K562 (cell line): ENCODE measurements at regions not wholly inside any gene's neighbourhood (a gene's known extent, or its start where the extent isn't known, plus 50 kb on each side); places are given as distances from the start of the nearest gene placed in this dataset.

Experiments used
- ATAC-seq: fragments of 200-7000 bp; cut with Tn5 transposase; 3 replicates; pipeline ENCODE4 v1.9.1; 2020; ENCODE audit warnings: moderate library complexity
- BruUV-seq: library from RNA; stranded (reverse); fragments of 400-500 nt; replicated peaks from 2 replicates; lab custom pipeline; 2021; lab: Mats Ljungman, UMichigan
- CTCF ChIA-PET: fragments of 300-600 bp; formaldehyde crosslinking; extraction: SDS; loops from one replicate; lab custom pipeline; 2021; ENCODE audit warnings: low intra/inter-chr PET ratio; lab: Yijun Ruan, JAX
- POLR2A ChIA-PET: fragments of 300-600, 350-650 bp; sonication (Branson Sonifier 250); formaldehyde crosslinking; extraction: SDS; loops from one replicate; lab custom pipeline; 2021; ENCODE audit warnings: antibody characterized with exemption, inconsistent platforms; lab: Yijun Ruan, JAX
- DNase-seq, 4 experiments: peaks; one replicate each; pipeline versions ENCODE4 v3.0.0 to v3.0.0-alpha.2; 2011 to 2018; ENCODE audit warnings: low spot score in 3 of 4, mixed read lengths in 3 of 4; ENCODE audit errors: extremely low read depth in 1 of 4
- FAIRE-seq: peaks from 2 replicates; lab custom pipeline; 2011; peaks lifted over from hg19 to GRCh38; lab: Jason Lieb, UNC
- H2AFZ ChIP-seq: 2 replicates; pipeline ENCODE4 v1.6.0; 2011; ENCODE audit warnings: low read depth, low read length, control low read depth, inconsistent platforms
- H3K27ac ChIP-seq: fragments of 200-600 bp; 3 replicates; pipeline ENCODE4 v1.8.0; 2011; ENCODE audit warnings: low read depth, mild to moderate bottlenecking, control low read depth, inconsistent platforms, low read length, moderate library complexity, mixed read lengths; ENCODE audit errors: extremely low read depth
- H3K27me3 ChIP-seq, 2 experiments: fragments of 300-600 bp in 1 of 2; 2 replicates in 1 of 2; 3 replicates in 1 of 2; pipeline versions ENCODE4 v1.6.0 to v1.8.0; 2011; ENCODE audit warnings: inconsistent platforms in 2 of 2, low read length in 2 of 2, mild to moderate bottlenecking in 1 of 2, mixed read lengths in 1 of 2, moderate library complexity in 1 of 2; ENCODE audit not compliant: control insufficient read depth in 2 of 2, insufficient read depth in 2 of 2
- H3K36me3 ChIP-seq: fragments of 300-600 bp; 3 replicates; pipeline ENCODE4 v1.8.0; 2011; ENCODE audit warnings: mild to moderate bottlenecking, low read length, inconsistent platforms; ENCODE audit not compliant: control insufficient read depth, insufficient read depth
- H3K4me1 ChIP-seq, 2 experiments: fragments of 200-600 bp in 1 of 2; replicated peaks in 1 of 2; 2 replicates in 1 of 2; 3 replicates in 1 of 2; pipeline versions ENCODE4 v1.5.1 to v1.8.0; 2011; ENCODE audit warnings: inconsistent platforms in 2 of 2, low read length in 2 of 2, mild to moderate bottlenecking in 1 of 2, mixed read lengths in 1 of 2, moderate library complexity in 1 of 2; ENCODE audit not compliant: control insufficient read depth in 2 of 2, insufficient read depth in 2 of 2
- H3K4me2 ChIP-seq: 2 replicates; pipeline ENCODE4 v1.6.1; 2011; ENCODE audit warnings: low read length, control low read depth, inconsistent platforms, mixed read lengths; ENCODE audit not compliant: insufficient read depth
- H3K4me3 ChIP-seq: fragments of 200-600 bp; sonication (generic), shearing (Covaris generic); 2 replicates; pipeline ENCODE4 v1.5.1; 2016; ENCODE audit warnings: control low read depth, inconsistent platforms
- H3K79me2 ChIP-seq: fragments of 200-600 bp; 3 replicates; pipeline ENCODE4 v1.8.0; 2011; ENCODE audit warnings: low read length, inconsistent platforms; ENCODE audit not compliant: control insufficient read depth, insufficient read depth
- H3K9ac ChIP-seq, 2 experiments: 2 replicates each; pipeline versions ENCODE4 v1.6.0 to v1.6.1; 2011; ENCODE audit warnings: low read depth in 2 of 2, low read length in 2 of 2, control low read depth in 1 of 2, inconsistent platforms in 1 of 2, mild to moderate bottlenecking in 1 of 2, mixed read lengths in 1 of 2; ENCODE audit not compliant: insufficient read depth in 1 of 2
- H3K9me1 ChIP-seq: one replicate; pipeline ENCODE4 v1.6.0; 2011; ENCODE audit warnings: inconsistent platforms, mild to moderate bottlenecking, low read length, moderate library complexity; ENCODE audit not compliant: control insufficient read depth, insufficient read depth
- H3K9me3 ChIP-seq: replicated peaks from 2 replicates; pipeline ENCODE4 v1.5.1; 2011; ENCODE audit warnings: low read depth, low read length, inconsistent platforms; ENCODE audit not compliant: control insufficient read depth, insufficient read depth
- H4K20me1 ChIP-seq: replicated peaks from 2 replicates; pipeline ENCODE4 v1.6.1; 2011; ENCODE audit warnings: low read length, inconsistent platforms, mixed read lengths; ENCODE audit not compliant: control insufficient read depth, insufficient read depth
- ELF1 ChIP-seq: fragments of 200-800 bp; sonication (Bioruptor generic); IDR thresholded peaks from 2 replicates; pipeline ENCODE4 v1.6.1; 2016; ENCODE audit warnings: missing genetic modification characterization, missing compliant biosample characterization
- EP400 ChIP-seq: fragments of 450-650 bp; IDR thresholded peaks from 2 replicates; pipeline ENCODE4 v1.6.1; 2017; ENCODE audit warnings: antibody characterized with exemption, mild to moderate bottlenecking, moderate library complexity
- ILF3 ChIP-seq: fragments of 450-650 bp; IDR thresholded peaks from 2 replicates; pipeline ENCODE4 v1.6.1; 2018; ENCODE audit warnings: antibody characterized with exemption, mild to moderate bottlenecking, moderate library complexity, borderline replicate concordance
- NCOA1 ChIP-seq: fragments of 450-650 bp; IDR thresholded peaks from 2 replicates; pipeline ENCODE4 v1.6.1; 2016; ENCODE audit warnings: low read depth
- NR3C1 ChIP-seq: sonication (generic); formaldehyde crosslinking; IDR thresholded peaks from 2 replicates; pipeline ENCODE4 v1.8.1; 2022; ENCODE audit warnings: missing genetic modification reagents
- RBM22 ChIP-seq: fragments of 200-400 bp; formaldehyde crosslinking; IDR thresholded peaks from 2 replicates; pipeline ENCODE4 v1.6.1; 2018; ENCODE audit warnings: low read length, low read depth; ENCODE audit not compliant: poor library complexity, severe bottlenecking
- SIX5 ChIP-seq, 2 experiments: IDR thresholded peaks; 2 replicates each; pipeline ENCODE4 v1.6.1; 2011; ENCODE audit warnings: low read length in 2 of 2, borderline replicate concordance in 1 of 2, low read depth in 1 of 2, mild to moderate bottlenecking in 1 of 2, moderate library complexity in 1 of 2; ENCODE audit not compliant: insufficient read depth in 1 of 2
- SMAD2 ChIP-seq: fragments of 150-350 bp; IDR thresholded peaks from 2 replicates; pipeline ENCODE4 v1.6.1; 2014; ENCODE audit warnings: low read depth, mild to moderate bottlenecking, low read length
- SP1 ChIP-seq: sonication (generic); formaldehyde crosslinking; IDR thresholded peaks from 2 replicates; pipeline ENCODE4 v1.8.1; 2022; ENCODE audit warnings: mild to moderate bottlenecking, missing genetic modification reagents
- SP2 ChIP-seq: IDR thresholded peaks from 2 replicates; pipeline ENCODE4 v1.6.1; 2011; ENCODE audit warnings: mild to moderate bottlenecking, low read depth, low read length, moderate library complexity; ENCODE audit not compliant: poor library complexity, severe bottlenecking; ENCODE audit errors: extremely low read depth
- ZNF3 ChIP-seq: fragments of 250-450 bp; sonication (Bioruptor Pico); IDR thresholded peaks from 2 replicates; pipeline ENCODE4 v1.5.0; 2021; ENCODE audit warnings: mild to moderate bottlenecking, moderate library complexity
- WGBS: fragments of 100-300 bp; shearing (Covaris generic); methylation state at CpG from one replicate; pipeline ENCODE4 v1.1.6; 2016; ENCODE audit warnings: low coverage, mixed read lengths; ENCODE audit not compliant: insufficient coverage; ENCODE audit errors: missing lambda C conversion rate; 5-methylcytosine and 5-hydroxymethylcytosine counted together
- in situ Hi-C: fragments of 300-500 bp; cut with MboI; formaldehyde crosslinking; loops from 4 replicates; pipeline ENCODE4 v1.15.0; 2018; ENCODE audit warnings: inconsistent platforms, mixed read lengths
- intact Hi-C: fragments of 100-400 bp; cut with micrococcal nuclease; formaldehyde crosslinking; loops from 2 replicates; pipeline ENCODE4 v1.14.2; 2022
- TF ChIP-seq, protein P1 (sequence below): sonication (generic); formaldehyde crosslinking; IDR thresholded peaks from 2 replicates; pipeline ENCODE4 v1.8.0; 2022; ENCODE audit warnings: mild to moderate bottlenecking, missing genetic modification reagents
- TF ChIP-seq, protein P2 (sequence below): sonication (generic); formaldehyde crosslinking; IDR thresholded peaks from 2 replicates; pipeline ENCODE4 v1.8.0; 2022; ENCODE audit warnings: mild to moderate bottlenecking, low read depth, missing genetic modification reagents
- TF ChIP-seq, protein P3 (sequence below): fragments of 200-400 bp; formaldehyde crosslinking; IDR thresholded peaks from 2 replicates; pipeline ENCODE4 v1.6.1; 2017; ENCODE audit warnings: mild to moderate bottlenecking, low read depth, low read length, moderate library complexity

DNA sequence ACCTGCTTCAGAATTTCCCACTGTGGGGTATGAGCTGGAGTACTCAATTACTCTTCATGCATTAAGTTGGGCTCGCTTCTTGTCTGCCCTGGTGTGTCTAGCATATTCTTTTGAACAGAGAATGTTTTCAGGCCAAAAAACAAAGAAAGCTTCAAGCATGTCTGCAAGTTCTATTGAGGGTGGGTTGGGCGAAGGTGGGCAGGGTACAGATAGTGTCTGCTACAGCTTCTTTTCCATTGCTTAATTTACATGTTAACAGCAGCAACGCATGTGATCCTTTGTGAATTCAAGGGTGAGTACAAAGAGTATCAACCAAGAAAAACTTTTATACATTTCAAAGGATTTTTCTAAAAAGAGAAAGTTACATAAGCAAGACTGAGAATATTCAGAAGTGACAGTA is 406.5 kb downstream of the IRS2 start:
- in situ Hi-C loops (no loop called here), intact Hi-C loops (no loop called here)
- Histone ChIP-seq H3K27me3 (no peaks in the 10 kb centered on the region), H4K20me1 (no peaks in the 10 kb centered on the region), H3K79me2 (no peaks in the 10 kb centered on the region), H3K36me3 (no peaks in the 10 kb centered on the region), H3K9me1 (no peaks in the 10 kb centered on the region), H3K9ac (no peak overlapping the region), H3K4me2 (no peak overlapping the region), H3K4me3 (no peak overlapping the region), H2AFZ (no peak overlapping the region), H3K27ac (no peak overlapping the region), H3K9me3 (no peaks in the 10 kb centered on the region), H3K4me1 (no peaks in the 10 kb centered on the region)
- no peak for ATAC-seq
- 0% methylated on average over 3 of the region's 3 CpGs for WGBS
- POLR2A ChIA-PET: no interaction called here
- no peak for DNase-seq
- BruUV-seq: no TSS peak
- CTCF ChIA-PET: no interaction called here
- TF ChIP-seq RBM22 (no peak), ZNF3 (CRISPR knock-in tag) (no peak), ILF3 (no peak), SP1 (CRISPR knock-in tag) (no peak), SIX5 (IDR thresholded peaks at IDR 0.05; ENCODE audit: borderline replicate concordance in 1 of 2, insufficient read depth in 1 of 2, low read depth in 1 of 2, low read length in 2 of 2) (no peak)
- TF ChIP-seq, protein P1, sequence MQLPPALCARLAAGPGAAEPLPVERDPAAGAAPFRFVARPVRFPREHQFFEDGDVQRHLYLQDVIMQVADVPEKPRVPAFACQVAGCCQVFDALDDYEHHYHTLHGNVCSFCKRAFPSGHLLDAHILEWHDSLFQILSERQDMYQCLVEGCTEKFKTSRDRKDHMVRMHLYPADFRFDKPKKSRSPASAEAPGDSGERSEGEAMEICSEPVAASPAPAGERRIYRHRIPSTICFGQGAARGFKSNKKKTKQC (CRISPR knock-in tag): no peak
- no peak for FAIRE-seq

DNA sequence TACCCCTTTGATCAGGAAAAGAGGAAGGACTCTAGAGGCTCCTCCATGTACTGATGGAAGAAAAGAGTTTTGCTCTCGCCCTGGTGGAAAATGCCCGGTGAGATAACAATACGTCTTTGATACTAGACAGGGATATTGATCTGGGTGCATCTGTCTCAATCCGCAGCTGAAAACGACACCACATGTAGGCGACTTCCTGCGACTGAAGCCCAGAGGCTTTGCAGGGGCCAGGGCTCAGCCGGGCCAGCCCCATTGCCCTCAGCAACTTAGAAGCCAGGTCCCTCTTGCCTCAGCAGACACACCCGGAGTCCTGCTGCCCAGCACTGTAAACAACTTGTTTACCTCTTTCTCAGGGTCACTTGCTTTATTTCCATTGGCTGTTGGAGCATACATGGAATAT is 409.4 kb downstream of the IRS2 start:
- H3K4me1 ChIP-seq: no peaks in the 10 kb centered on the region
- DNase-seq (no peak), FAIRE-seq (no peak), ATAC-seq (no peak)
- BruUV-seq: no TSS peak
- H3K36me3 ChIP-seq: no peaks in the 10 kb centered on the region
- intact Hi-C loops: no loop called here
- H3K4me3 ChIP-seq: no peak overlapping the region
- H3K9me1 ChIP-seq: no peaks in the 10 kb centered on the region
- ChIA-PET POLR2A (no interaction called here), CTCF (no interaction called here)
- peaks cover 0 to 7% of the 10 kb centered on the region in 2 experiments; a peak in 1 of 5 replicates for H3K27me3 ChIP-seq
- H3K79me2 ChIP-seq: no peaks in the 10 kb centered on the region
- no peaks in the 10 kb centered on the region for H4K20me1 ChIP-seq
- H3K9me3 ChIP-seq: no peaks in the 10 kb centered on the region
- H2AFZ ChIP-seq: no peak overlapping the region
- H3K4me2 ChIP-seq: no peak overlapping the region
- in situ Hi-C loops: no loop called here
- 2% methylated on average over 9 of the region's 9 CpGs for WGBS
- no peak overlapping the region for H3K9ac ChIP-seq
- H3K27ac ChIP-seq: no peak overlapping the region
- TF ChIP-seq, protein P2, sequence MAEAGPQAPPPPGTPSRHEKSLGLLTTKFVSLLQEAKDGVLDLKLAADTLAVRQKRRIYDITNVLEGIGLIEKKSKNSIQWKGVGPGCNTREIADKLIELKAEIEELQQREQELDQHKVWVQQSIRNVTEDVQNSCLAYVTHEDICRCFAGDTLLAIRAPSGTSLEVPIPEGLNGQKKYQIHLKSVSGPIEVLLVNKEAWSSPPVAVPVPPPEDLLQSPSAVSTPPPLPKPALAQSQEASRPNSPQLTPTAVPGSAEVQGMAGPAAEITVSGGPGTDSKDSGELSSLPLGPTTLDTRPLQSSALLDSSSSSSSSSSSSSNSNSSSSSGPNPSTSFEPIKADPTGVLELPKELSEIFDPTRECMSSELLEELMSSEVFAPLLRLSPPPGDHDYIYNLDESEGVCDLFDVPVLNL (CRISPR knock-in tag): no peak
- TF ChIP-seq NR3C1 (CRISPR knock-in tag): no peak
- TF ChIP-seq SP2: no peak
- TF ChIP-seq ELF1: no peak
- TF ChIP-seq, protein P3, sequence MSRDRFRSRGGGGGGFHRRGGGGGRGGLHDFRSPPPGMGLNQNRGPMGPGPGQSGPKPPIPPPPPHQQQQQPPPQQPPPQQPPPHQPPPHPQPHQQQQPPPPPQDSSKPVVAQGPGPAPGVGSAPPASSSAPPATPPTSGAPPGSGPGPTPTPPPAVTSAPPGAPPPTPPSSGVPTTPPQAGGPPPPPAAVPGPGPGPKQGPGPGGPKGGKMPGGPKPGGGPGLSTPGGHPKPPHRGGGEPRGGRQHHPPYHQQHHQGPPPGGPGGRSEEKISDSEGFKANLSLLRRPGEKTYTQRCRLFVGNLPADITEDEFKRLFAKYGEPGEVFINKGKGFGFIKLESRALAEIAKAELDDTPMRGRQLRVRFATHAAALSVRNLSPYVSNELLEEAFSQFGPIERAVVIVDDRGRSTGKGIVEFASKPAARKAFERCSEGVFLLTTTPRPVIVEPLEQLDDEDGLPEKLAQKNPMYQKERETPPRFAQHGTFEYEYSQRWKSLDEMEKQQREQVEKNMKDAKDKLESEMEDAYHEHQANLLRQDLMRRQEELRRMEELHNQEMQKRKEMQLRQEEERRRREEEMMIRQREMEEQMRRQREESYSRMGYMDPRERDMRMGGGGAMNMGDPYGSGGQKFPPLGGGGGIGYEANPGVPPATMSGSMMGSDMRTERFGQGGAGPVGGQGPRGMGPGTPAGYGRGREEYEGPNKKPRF: no peak
- TF ChIP-seq NCOA1: no peak
- no peak for TF ChIP-seq EP400
- TF ChIP-seq SMAD2: no peak
